ENCODE measurements at regions not wholly inside any gene's neighbourhood (a gene's known extent, or its start where the extent isn't known, plus 50 kb on each side); places are given as distances from the start of the nearest gene placed in this dataset.

GRCh38 chr1:113219828-113220227, 146.8 kb downstream of the LRIG2 start:
- no peak for DNase-seq

DNA sequence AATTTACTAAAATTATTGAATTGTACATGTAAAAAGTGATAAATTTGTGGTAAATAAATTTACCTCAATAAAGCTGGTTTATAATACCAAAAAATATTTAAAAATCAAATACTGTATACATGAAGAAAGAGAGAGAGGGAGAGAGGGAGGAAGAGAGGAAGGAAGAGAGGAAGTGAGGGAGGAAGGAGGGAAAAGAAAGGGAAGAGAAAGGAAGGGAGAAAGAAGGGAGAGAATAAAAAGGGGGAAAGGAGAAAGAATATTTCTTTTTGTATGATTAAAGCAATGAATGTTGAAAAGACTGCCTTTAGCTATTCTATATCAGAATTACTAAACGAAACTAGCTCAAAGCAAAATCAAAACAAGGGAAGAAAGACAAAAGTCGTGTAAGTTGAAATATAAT, 150.0 kb downstream of the LRIG2 start:
- no peak for DNase-seq

DNA sequence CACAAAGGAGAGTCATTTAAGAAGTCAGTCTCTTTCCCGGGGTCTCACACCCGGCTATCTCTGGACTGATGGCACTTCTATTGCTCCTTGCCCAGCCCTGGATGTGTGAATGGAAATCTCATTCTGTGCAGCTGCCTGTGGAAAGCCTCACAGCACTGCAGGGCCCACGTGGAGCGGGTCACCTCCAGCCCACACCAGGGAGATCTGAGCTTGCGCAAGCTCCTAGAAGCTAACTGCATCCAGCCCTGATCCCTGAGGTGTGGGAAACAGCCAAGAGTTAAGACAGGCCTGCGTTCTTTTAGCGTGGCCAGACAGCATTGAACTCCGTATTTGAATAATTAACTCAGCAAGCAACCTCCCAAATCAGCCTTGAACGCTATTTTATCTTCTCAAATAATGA, 150.5 kb downstream of the LRIG2 start:
- DNase-seq = no peak

DNA sequence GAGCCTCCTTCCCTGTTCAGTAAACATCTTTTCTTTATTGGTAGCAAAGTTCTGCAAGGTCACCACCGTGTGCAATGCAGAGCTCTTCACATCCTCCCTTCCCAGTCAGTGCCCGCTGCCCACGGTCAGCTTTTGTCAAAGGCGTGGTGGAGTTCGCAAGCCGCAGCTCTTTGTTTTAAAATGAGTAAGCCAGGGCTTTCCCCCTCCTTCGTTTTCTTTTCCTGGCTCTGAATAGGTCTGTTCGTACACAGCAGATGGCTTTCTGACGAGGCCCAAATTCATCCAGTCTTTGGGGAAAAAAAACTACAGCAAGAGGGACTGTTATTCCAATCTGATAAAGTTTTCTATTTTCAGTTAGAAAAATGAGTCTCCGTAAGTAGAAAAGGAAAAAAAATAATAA, 153.2 kb downstream of the LRIG2 start:
- DNase-seq = no peak

DNA sequence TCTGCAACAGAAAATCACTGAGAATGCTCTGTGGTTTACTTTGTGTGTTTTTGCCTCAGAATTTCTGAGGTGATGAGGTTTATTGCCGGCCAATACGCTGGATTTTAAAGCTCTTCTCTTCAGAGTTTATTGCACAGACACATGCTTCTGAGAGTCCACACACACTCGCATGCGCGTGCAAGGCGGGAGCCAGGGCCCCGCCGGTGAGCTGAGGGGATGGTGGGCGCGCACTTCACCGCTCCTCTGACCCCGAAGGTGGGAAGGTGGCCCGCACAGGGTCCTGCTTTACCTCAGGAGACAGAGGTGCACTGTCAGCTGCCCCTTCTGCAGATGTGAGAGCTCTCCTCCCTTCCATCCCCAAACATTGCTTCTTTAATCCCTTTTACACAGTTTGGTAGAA, 158.4 kb upstream of the MAGI3 start:
- no peak for DNase-seq

DNA sequence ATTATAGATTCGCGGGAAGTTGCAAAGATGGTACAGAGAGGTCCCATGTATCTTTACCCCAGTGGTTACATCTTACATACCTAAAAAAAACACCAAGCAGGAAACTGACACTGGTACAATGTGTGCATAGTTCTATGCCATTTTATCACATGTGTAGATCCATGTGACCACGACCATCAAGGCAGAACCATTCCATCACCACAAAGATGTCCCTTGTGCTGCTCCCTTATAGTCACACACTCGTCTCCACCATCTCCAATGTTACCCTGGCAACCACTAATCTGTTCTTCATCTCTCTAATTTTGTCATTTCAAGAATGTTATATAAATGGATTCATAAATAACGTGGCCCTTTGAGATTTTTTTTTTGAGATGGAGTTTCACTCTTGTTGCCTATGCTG, 156.9 kb upstream of the MAGI3 start:
- no peak for DNase-seq

DNA sequence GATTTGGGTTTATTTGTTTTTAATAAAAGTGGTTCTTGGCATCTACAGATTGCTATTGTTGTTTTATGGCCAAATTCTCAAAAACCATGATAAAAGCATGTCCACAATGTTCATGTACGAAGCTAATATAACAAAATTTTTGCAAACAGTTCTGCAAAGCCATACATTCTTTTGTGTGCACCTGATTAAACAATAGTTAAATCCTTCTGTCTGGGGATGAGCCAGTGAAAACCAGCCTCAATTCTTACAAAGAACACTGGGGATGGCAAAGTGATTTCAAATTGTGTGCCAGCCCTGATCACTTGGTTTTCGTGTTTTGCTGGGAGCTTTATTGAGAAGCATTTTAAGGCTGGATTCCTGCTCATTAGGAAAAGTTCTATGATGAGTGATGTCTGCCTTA, 149.1 kb upstream of the MAGI3 start:
- DNase-seq = no peak

DNA sequence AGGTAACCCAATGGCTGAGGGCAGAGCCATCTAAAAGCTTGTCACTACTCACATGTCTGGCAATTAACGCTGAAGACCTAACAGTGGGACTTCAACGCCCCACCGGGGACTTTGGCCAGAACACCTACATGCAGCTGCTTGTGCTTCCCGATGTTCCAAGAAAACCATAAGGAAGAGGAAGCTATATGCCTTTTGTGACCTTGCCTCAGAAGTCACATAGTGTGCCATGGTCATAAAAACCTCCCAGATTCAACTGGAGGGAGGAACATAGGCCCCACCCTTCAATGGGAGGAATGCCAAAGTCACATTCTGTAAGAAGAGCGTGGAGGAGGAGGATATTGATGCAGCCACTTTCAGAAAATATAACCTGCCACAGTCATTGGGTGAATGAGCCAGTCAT, 147.8 kb upstream of the MAGI3 start:
- DNase-seq = no peak

DNA sequence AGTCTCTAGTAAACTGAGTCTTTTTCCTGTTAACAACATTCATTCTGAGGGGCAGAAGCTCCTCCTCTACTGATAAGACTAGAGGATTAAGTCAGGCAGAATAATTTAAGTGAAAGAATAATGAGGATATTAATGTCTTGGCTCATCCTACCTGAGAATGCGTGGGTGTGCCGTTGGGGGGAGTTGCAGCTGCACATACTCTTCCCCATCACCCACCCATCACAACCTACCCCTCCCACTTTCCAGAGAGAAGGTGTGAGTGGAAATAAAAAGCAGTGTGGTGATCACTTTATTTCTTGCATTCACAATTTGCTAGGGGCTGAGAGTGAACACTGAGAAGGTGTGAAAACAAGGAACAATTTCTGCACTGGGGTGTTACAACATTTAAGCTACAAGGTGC, 146.8 kb upstream of the MAGI3 start:
- no peak for DNase-seq

DNA sequence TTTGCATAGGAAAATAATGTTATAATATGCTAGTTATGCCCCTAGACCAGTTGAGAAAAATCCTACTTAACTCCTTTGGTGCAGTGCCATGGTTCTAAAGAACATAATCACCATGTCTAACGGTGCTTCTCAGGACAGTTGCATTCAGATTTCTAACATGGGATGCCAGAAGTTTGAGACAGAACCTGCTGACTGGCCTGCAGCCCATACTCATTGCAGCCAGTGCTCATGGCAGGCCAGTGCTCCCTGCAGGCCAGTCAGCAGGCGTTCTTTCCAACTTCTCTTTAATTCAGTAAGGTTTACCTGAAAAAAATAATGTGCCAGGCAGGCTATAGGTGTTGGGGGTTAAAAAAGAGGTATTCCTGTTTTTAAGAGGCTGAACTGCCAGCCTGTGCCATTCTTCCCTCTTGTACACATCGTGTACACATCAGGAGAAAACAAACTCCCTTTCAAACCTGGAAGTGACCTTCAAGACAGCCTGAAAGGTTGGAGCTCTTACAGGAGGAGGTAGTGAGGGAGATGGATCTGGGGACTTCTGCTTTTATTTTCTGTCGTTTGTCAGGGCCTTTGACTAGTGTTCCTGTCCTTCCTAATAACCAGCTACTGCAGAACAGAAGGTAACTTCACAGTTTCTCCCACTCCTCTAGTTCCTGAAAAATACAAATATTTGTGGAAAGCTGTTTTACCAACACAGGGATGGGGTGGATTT, 146.0 kb upstream of the MAGI3 start:
- DNase-seq = no peak

- no peak for DNase-seq
These were observed 145.1 kb upstream of the MAGI3 start for GRCh38 chr1:113245252-113245651.

DNA sequence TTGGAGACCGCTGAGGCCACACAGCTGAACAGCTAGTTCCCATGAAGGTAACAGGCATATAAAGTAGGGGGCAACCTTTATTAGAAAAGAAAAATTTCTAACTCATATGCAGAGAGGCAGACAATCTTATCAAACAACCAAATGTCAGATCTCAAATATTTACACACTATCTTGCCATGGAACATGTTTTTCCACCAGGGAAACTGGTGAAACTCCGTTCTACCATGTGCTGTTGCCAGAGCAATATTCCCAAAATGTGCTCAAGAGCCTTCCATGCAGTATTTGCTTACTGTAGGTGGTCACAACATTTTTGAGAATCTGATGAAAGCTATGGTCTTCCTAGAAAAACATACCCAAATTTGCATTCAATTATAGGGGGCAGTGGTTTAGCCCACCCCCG, 143.4 kb upstream of the MAGI3 start:
- no peak for DNase-seq

DNA sequence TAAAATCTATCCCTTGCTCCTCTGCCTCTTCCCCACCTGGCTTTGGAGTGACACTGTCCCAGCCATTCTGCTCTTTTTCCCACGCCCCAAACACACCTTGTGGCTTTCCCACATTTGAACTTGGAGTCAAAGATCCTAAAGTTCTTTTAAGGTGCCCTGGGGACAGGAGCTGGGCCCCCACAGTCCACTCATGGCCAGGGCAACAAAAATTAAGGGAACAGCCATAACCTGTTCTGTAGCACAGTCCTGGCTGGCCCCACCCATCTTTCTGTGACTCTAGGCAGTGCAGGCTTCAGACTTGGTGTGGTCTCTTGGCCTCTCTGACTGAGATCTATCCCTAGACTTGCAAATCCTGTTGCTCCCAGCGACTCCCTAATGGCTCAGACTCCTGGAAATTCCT, 143.0 kb upstream of the MAGI3 start:
- DNase-seq = no peak

GRCh38 chr1:113247782-113248181, 142.5 kb upstream of the MAGI3 start:
- DNase-seq = no peak

- DNase-seq = no peak
These were observed 141.8 kb upstream of the MAGI3 start for GRCh38 chr1:113248494-113248893.

- no peak for DNase-seq
These were observed 140.2 kb upstream of the MAGI3 start for GRCh38 chr1:113250161-113250560.

DNA sequence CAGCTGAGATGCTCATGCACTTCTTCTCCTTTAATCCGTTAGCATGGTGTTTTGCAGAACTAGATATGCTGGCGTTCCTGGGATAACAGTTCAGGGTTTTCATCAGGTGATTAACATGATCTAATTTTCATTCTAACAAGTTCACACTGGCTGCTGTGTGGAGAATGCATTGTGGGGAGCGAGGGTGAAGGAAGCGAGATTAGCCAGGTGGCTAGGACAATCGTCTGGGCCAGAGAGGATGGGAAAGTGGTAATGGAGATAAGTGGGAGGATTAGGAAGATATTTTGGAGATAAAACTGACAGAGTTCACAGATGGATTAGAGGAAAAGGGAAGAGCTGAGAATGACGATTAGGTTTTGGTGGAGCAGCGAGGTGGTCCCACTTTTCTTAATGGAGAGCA, 138.1 kb upstream of the MAGI3 start:
- no peak for DNase-seq

GRCh38 chr1:113253187-113253586, 137.1 kb upstream of the MAGI3 start:
- no peak for DNase-seq

DNA sequence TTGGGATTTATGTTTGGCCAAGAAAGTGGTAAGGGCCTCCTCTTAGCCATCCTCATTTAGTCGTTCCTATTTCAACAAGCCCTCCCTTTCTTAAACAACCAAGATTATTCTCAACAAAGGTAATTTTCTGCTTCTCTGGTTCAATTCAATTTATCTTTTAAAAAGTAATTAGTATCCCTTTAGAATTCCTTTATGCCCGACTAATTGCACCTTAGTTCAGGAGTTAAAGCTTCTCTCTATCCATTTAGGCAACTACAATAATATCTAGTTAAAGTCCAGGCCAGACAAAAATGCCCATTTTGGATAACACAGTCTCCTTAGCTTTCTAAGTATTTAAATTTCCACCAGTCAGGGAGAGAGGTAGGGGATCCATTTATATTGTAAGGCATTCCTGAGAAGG, 136.7 kb upstream of the MAGI3 start:
- DNase-seq = no peak

GRCh38 chr1:113255038-113255719, 135.1 kb upstream of the MAGI3 start:
- DNase-seq = no peak

DNA sequence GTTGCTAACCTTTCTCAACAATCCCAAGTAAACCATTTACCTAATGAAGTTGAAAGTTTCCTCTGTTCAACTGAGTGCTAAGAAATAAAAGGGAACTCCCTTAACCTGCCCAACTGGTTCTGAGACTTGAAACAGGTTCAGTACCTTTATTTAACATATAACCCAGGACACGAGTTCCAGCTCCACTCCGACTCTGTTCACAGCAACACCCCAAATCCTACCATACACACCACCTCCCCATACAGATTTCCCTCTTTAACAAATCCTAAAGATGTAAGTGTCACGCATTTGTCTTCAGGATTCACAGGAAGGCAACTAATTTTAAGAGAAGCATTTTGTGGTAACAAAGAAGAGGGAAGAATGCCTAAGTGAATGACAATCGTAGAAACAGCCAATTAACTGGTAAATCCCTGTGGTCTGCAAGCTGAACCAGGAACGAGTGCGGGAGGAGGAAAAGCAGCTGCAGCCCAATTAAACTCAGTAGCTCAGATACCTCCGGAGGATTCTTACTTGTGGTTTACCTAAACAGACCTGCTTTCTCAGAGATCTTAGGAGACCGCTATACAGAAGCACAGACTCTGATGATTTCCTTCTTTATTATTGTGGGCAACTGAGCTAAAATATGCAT, 134.5 kb upstream of the MAGI3 start:
- DNase-seq = no peak

GRCh38 chr1:113256348-113256729, 134.0 kb upstream of the MAGI3 start:
- no peak for DNase-seq

- no peak for DNase-seq
These were observed 130.3 kb upstream of the MAGI3 start for GRCh38 chr1:113259988-113260387.

GRCh38 chr1:113265196-113265595, 125.1 kb upstream of the MAGI3 start:
- no peak for DNase-seq

- DNase-seq = no peak
These were observed 123.5 kb upstream of the MAGI3 start for GRCh38 chr1:113266788-113267187.
